T-helper 17 cell (primary cell): ENCODE measurements at regions not wholly inside any gene's neighbourhood (a gene's known extent, or its start where the extent isn't known, plus 50 kb on each side); places are given as distances from the start of the nearest gene placed in this dataset.

Experiments used
- ATAC-seq: fragments of 150-1000 bp; cut with Tn5 transposase; 2 replicates; pipeline ENCODE4 v1.10.0; 2021; ENCODE audit warnings: mild to moderate bottlenecking, moderate library complexity
- DNase-seq, 3 donors: peaks; one replicate each; pipeline versions ENCODE4 v3.0.0 to v3.0.0-alpha.2; 2020 to 2021
- H3K9me3 ChIP-seq: one replicate; pipeline ENCODE4 v1.7.0; 2013; ENCODE audit warnings: low read length, mild to moderate bottlenecking; ENCODE audit not compliant: control insufficient read depth, poor library complexity, severe bottlenecking
- H3K27ac Mint-ChIP-seq: one replicate; pipeline ENCODE4 v1.8.0; 2022; ENCODE audit warnings: mild to moderate bottlenecking, moderate library complexity, mixed read lengths
- H3K27me3 Mint-ChIP-seq: one replicate; pipeline ENCODE4 v1.8.0; 2022; ENCODE audit warnings: mixed read lengths
- H3K36me3 Mint-ChIP-seq: one replicate; pipeline ENCODE4 v1.8.0; 2022; ENCODE audit warnings: low read depth, mixed read lengths
- H3K4me1 Mint-ChIP-seq: one replicate; pipeline ENCODE4 v1.8.0; 2022; ENCODE audit warnings: mild to moderate bottlenecking, mixed read lengths
- H3K4me3 Mint-ChIP-seq: one replicate; pipeline ENCODE4 v1.8.0; 2022; ENCODE audit warnings: mild to moderate bottlenecking, moderate library complexity, mixed read lengths

DNA sequence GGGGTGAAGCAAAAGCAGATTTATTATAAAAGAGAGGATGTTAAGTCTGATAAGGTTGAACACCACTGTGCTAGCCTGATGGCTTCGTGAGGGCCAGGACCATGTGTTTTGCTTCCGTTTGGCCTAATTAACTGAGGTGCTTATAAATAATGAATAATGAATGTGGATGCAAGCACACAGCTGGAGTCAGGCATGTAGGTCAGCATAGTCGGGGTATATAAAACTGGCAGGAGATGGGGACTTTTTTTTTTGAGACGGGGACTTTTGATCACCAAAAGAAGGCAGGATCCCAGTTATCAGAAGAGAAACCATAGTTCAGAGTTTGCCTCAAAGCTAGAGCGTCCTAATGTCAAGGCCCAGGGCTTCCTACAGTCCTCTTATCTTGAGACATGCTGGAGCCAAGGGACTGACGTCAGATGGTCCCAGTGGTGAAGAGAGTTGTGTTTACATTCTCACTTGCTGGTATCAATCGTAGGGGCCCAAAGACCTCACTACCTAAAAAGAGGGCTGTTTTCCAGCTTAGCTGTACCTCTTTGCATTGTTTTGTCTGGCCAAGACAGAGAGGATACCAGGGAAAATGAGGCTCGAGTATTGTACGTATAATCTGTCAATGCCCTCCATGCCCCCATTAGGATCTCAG, 50.4 kb downstream of the RTL9 start:
- Mint-ChIP-seq H3K27me3 (no peaks in the 10 kb centered on the region), H3K36me3 (no peaks in the 10 kb centered on the region), H3K4me1 (peaks cover 5% of the 10 kb centered on the region), H3K4me3 (no peak overlapping the region), H3K27ac (no peak overlapping the region)
- H3K9me3 ChIP-seq, result no peaks in the 10 kb centered on the region
- DNase-seq (no peak), ATAC-seq (no peak)

DNA sequence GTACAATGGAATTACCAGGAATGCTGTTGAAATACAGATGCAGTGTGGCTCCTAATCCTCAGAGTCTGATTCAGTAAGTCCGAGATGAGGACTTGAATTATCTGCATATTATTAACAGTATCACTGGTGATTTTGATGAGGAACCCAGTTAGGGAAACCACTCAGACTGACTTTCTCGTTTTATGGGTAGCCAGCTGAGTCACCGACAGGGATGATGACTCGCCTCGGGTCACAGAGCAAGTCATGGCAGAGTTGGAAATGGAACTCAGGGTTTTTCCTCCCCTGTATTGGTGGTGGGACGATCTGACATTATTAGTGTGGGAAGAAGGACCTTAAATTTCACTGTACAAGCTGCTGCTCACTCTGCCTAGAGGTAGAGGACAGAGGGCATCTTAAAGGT, 51.3 kb downstream of the RTL9 start:
- H3K9me3 ChIP-seq, result no peaks in the 10 kb centered on the region
- DNase-seq (no peak), ATAC-seq (no peak)
- Mint-ChIP-seq H3K4me1 (peaks cover 5% of the 10 kb centered on the region), H3K27ac (no peak overlapping the region), H3K4me3 (no peak overlapping the region), H3K36me3 (no peaks in the 10 kb centered on the region), H3K27me3 (no peaks in the 10 kb centered on the region)

DNA sequence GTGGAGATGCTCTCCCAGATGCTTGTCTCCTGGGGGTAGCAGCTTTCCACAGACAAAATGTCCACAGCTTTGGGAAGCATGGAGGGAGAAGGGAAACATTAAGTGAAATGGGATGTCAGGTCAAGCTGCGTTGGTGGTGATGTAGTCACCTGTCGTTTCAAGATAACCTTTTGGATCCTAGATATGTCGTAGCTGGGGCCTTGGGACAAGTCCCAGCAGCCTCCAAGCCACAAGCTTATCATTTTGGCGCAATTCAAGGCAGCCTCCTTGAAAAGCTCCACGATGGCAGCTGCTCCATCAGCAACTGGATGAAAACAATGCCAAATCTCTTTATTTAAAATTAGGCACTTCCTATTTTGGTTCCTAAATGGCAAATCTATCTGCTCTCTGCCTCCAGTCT, 52.0 kb downstream of the RTL9 start:
- H3K27me3 Mint-ChIP-seq, result no peaks in the 10 kb centered on the region
- H3K4me1 Mint-ChIP-seq, result peaks cover 5% of the 10 kb centered on the region
- no peaks in the 10 kb centered on the region for H3K36me3 Mint-ChIP-seq
- no peak overlapping the region for H3K27ac Mint-ChIP-seq
- H3K4me3 Mint-ChIP-seq, result no peak overlapping the region
- H3K9me3 ChIP-seq, result no peaks in the 10 kb centered on the region
- DNase-seq (no peak), ATAC-seq (no peak)

DNA sequence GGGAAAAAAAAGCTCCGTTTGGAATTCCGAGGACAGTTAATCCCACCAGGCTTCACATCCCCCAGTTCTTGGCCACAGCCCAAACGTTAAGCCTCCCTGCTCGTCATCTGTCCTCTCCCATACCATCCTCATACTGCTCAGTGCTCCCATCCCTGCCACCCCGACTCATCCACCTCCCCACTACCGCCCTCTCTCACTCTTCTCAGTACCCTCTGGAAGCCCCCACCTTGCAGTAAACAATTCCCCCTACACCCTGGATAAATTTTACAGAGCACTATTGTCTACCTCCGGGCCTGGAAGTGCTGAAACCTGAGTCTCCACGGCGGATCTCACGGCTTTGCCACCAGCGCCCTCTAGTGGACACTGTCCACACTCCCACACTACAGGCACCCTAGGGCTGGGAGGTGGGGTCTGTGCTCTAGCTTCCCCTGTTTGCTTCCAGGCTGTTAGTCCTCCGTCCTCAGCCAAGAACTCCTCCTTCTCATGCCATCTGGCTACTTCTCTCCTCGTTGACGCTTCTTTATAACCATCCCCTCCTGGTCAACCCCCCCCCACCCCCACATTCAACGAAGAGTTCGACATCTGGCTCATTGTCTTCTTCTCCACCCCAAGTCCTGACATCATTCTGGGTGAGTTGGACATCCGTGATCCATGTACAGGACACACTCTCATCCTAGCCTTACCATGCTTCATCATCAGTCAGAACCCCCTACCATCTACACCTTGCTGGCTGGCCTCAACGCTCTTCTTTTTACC, 54.5 kb downstream of the RTL9 start:
- peak; percentile 37 to 48 (median 41) for DNase-seq
- H3K27me3 Mint-ChIP-seq, result no peaks in the 10 kb centered on the region
- peak; percentile 92 for ATAC-seq
- peaks cover 5% of the 10 kb centered on the region for H3K4me1 Mint-ChIP-seq
- no peaks in the 10 kb centered on the region for H3K9me3 ChIP-seq
- H3K36me3 Mint-ChIP-seq, result no peaks in the 10 kb centered on the region
- no peak overlapping the region for H3K4me3 Mint-ChIP-seq
- H3K27ac Mint-ChIP-seq, result no peak overlapping the region

DNA sequence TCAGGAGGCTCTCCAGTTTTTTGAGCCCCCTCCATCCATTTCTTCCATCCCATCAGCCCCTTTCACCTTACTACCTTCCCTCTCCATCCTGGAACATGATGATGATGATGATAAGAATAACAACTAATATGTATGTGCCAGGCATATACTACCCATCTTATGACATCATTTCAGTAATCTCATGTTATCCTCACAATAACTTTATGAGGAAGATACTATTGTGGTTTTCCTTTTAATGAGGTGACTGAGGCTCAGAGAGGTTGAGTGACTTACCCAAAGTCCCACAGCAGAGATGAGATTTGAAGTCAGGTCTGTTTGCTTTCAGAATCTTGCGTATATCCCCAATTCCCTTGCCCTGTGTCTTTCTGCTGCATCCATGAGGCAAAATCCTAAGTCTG, 55.1 kb downstream of the RTL9 start:
- Mint-ChIP-seq H3K27ac (no peak overlapping the region), H3K27me3 (no peaks in the 10 kb centered on the region)
- ATAC-seq, result no peak

DNA sequence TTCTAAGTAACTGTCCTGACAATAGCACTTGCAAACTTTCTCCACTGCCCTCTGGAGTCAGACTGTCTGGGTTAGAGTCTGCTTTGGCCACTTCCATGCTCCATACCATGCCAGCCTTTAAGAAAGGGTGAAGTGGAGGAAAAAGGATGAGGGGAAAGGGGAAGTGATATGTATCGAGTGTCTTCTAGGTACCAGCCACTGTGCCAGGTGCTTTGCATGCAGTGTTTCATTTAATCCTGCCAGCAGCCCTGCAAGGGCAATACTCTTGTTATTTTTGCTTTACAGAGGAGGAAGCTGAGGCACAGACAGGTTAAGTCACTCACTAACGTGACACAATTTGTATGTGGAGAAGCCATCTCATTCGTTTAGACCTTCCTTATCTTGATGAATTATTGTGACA, 55.6 kb downstream of the RTL9 start:
- no peak for ATAC-seq
- no peak for DNase-seq
- Mint-ChIP-seq H3K4me1 (peaks cover 5% of the 10 kb centered on the region), H3K27me3 (no peaks in the 10 kb centered on the region), H3K27ac (no peak overlapping the region), H3K4me3 (no peak overlapping the region), H3K36me3 (no peaks in the 10 kb centered on the region)
- H3K9me3 ChIP-seq, result no peaks in the 10 kb centered on the region

More for the DNA sequence above, 55.1 kb downstream of the RTL9 start:
- DNase-seq, result no peak
- H3K36me3 Mint-ChIP-seq, result no peaks in the 10 kb centered on the region
- no peaks in the 10 kb centered on the region for H3K9me3 ChIP-seq
- peaks cover 5% of the 10 kb centered on the region for H3K4me1 Mint-ChIP-seq
- H3K4me3 Mint-ChIP-seq, result no peak overlapping the region

DNA sequence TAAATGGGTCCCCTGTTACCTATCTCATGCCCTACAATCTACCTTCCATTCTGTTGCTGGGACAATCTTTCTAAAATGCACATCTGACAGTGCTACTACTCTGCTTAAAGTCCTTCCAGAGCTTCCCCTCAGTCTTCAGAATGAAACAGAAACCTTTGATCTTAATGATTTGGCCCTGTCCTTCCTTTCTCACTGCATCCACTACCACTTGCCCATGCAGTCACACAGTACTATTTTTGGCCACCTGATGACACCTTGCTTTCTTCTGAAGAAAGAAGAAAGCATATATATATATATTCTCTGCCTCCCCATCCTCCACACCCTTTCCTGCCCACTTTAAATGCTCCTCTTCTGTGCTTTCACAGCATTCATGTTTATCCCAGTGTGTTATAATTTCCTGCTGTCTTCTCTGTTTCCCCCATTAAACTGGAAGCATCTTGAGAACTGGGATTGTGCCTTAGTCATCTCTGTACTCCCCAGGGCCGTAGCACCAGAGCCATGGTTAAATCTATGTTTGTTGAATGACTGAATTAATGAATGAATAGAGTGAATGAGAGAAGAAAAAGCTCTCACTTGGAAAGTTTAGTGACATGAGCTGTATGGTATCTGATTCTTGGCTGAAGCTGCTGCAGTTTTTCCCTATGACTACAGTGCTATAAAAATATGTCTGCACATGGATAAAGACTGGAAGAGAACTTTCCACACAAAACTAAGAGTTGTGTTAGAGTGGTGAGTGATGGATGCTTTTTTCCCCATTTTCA, 56.2 kb downstream of the RTL9 start:
- no peak for ATAC-seq
- no peak for DNase-seq
- Mint-ChIP-seq H3K36me3 (no peaks in the 10 kb centered on the region), H3K4me3 (no peak overlapping the region), H3K27me3 (no peaks in the 10 kb centered on the region), H3K27ac (no peak overlapping the region), H3K4me1 (peaks cover 5% of the 10 kb centered on the region)
- H3K9me3 ChIP-seq, result no peaks in the 10 kb centered on the region

DNA sequence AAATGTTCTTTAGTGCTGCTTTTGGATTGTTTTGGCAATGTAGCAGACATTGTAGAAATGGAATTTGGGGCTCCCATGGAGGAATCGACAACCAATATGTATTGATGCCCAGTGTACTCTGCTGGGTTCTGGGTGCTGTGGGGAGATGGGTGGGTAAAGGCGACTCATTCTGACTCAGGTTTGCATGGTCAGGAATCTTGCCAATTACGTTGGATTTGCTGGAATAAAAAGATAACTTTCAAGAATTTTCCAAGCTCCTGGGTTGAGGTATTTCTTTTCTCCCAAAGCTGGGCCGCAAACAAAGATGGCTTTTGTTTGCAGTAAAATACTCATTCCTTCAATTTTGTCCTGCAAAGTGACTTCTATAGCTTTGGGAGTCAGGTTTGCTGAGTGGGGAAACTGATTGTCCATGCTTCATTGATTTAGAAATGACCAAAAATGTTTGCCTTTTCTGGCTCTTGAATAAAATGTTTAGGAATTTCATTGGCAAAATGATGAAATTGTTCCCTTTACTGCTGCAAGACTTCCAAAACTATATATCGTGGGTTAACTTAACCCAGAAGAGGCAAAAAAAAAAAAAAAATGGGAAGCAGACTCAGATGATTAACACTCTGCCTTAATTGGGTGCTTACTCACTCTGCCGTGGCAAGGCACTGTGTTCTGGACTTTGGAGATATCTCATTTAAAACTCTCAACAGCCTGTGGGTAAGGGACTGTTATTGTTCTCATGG, 57.0 kb downstream of the RTL9 start:
- no peaks in the 10 kb centered on the region for H3K9me3 ChIP-seq
- DNase-seq (no peak), ATAC-seq (no peak)
- Mint-ChIP-seq H3K27ac (no peak overlapping the region), H3K4me3 (no peak overlapping the region), H3K4me1 (peaks cover 5% of the 10 kb centered on the region), H3K27me3 (no peaks in the 10 kb centered on the region), H3K36me3 (no peaks in the 10 kb centered on the region)

DNA sequence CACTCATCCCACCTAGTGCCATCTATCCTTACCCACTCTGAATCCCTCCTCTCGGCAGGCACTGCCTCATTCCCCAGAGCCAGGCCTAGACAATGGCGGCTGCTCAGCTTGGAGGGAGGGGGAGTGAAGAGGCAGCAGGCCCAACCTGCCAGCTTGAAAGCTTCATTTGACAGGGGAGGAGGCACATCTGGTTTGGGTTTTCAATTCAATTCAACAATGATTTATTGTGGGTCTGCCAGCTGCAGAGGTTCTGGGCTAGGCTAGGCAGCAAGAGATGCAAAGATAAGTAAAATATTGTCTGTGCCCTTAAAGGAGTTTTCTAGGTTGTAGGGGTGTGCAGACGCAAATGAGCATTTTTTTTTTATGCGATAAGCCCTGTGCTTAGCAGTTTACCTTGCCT, 58.5 kb downstream of the RTL9 start:
- no peaks in the 10 kb centered on the region for H3K9me3 ChIP-seq
- H3K4me1 Mint-ChIP-seq, result peaks cover 5% of the 10 kb centered on the region
- DNase-seq (no peak), ATAC-seq (no peak)
- H3K4me3 Mint-ChIP-seq, result no peak overlapping the region
- no peaks in the 10 kb centered on the region for H3K36me3 Mint-ChIP-seq
- no peak overlapping the region for H3K27ac Mint-ChIP-seq
- no peaks in the 10 kb centered on the region for H3K27me3 Mint-ChIP-seq

DNA sequence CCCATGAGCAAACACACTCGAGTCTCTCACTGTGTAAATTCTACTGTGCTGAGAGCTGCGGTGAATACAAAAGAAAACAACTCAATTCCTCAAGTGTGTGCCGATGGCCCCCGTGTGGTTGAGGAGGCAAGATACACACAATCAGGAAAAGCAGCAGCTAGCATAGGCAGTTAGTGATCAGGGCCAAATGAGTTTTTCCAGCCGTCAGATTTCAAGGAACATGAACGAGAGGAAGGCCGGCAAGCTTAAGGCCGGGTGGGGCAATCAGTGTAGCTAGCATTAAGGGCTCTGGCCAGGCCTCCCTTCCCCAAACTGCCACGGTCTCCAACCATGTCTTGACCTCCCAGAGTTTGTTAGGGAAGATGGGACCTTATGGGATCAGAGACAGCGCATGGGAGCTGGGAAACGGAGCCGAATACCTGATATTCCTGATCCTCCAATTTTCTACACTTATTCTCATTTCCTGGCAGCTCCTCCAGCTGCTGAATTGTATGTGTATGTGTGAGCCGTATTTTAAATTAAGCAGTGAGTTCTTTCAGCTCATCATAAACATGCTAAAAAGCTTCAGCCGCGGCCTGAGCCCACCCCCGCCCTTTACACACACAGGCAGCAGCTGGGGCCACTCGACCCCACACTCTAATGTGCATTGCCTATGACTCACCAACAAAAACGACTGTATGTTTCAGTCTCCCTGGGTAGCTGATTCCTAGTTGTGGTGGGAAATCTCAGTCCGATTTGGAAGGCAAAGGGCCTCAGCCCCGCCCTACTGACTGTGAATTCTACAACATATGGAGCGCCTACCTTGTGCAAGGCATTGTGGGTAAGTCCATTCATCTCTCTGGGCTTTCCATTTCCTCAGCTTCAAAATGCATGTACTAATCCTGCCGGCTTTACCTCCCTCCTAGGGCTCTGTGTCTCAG, 59.9 kb downstream of the RTL9 start:
- no peak for DNase-seq
- H3K9me3 ChIP-seq, result no peaks in the 10 kb centered on the region
- H3K4me1 Mint-ChIP-seq, result peaks cover 2% of the 10 kb centered on the region
- no peak for ATAC-seq
- H3K4me3 Mint-ChIP-seq, result no peak overlapping the region
- H3K27ac Mint-ChIP-seq, result no peak overlapping the region
- no peaks in the 10 kb centered on the region for H3K36me3 Mint-ChIP-seq
- H3K27me3 Mint-ChIP-seq, result no peaks in the 10 kb centered on the region

DNA sequence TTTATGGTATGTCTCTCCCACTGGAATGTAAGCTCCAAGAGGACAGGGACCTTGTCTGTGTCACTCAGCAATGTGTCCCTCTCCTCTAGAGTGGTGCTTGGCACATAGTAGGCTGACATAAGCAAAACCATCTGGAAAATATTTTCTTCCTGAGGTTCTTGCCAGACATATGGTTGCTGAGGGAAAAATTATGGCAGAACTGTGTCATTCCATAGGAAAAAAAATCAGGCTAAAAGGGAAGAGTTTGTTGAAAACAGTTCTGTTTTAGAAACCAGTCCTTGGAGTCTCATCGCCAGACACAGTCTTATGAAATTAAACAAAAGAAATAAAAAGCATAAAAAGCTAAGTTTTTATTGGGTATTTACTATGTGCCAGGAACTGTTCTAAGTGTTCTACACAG, 60.9 kb downstream of the RTL9 start:
- H3K9me3 ChIP-seq, result no peaks in the 10 kb centered on the region
- H3K27me3 Mint-ChIP-seq, result no peaks in the 10 kb centered on the region
- ATAC-seq, result no peak
- DNase-seq, result no peak
- H3K36me3 Mint-ChIP-seq, result no peaks in the 10 kb centered on the region
- no peaks in the 10 kb centered on the region for H3K4me1 Mint-ChIP-seq
- H3K4me3 Mint-ChIP-seq, result no peak overlapping the region
- H3K27ac Mint-ChIP-seq, result no peak overlapping the region

DNA sequence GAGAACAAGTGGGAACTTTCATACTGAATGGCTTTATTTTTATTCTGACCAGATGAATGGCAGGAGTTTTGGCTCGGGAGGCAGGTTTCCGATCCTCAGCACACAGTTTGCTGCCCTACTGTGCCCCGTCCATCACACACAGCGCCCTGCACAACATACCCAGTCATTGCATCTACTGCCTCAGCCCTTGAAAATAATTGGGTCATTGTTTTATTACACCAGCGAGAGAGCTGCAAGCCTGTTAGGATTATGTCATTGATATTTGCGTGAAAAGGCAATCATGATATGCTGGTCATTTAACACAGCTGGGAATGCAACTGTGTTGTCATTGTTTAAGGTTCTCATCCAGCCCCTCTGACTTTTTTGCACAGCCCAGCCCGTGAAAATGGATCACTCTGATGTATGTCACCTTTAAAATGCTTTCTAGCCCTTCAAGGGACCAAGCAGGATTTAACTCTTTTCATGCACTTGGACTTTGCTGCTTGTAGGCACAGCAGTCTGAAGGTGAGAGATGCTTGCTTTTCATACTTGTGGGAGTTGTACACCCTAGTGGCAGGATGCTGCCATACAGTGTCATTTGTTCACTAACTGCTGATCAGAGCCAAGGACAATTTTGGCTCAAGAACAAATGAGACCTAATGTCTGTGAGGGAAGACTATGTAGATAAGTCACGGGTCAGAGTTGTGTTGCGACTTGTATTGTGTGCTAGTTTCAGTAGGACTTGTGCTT, 62.3 kb downstream of the RTL9 start:
- H3K4me1 Mint-ChIP-seq, result no peaks in the 10 kb centered on the region
- no peak overlapping the region for H3K4me3 Mint-ChIP-seq
- no peaks in the 10 kb centered on the region for H3K27me3 Mint-ChIP-seq
- no peaks in the 10 kb centered on the region for H3K36me3 Mint-ChIP-seq
- DNase-seq (no peak), ATAC-seq (no peak)
- H3K27ac Mint-ChIP-seq, result no peak overlapping the region
- no peaks in the 10 kb centered on the region for H3K9me3 ChIP-seq
